Smooth muscle cell (in vitro differentiated cells): ENCODE measurements at regions not wholly inside any gene's neighbourhood (a gene's known extent, or its start where the extent isn't known, plus 50 kb on each side); places are given as distances from the start of the nearest gene placed in this dataset.
"Not testable (repeated sequence)": the region's sequence is repeated elsewhere in the genome, so short reads cannot be mapped to it uniquely, and the experiment has no call there.

Experiments used
- DNase-seq: peaks from one replicate; lab custom pipeline; 2025; ENCODE audit not compliant: unreplicated experiment; lab: John Stamatoyannopoulos, UW
- H2AFZ ChIP-seq: fragments of 200-600 bp; sonication (generic); 2 replicates; pipeline ENCODE4 v1.6.0; 2016; ENCODE audit warnings: antibody characterized with exemption, low read depth, mild to moderate bottlenecking
- H3F3A ChIP-seq: fragments of 200-600 bp; sonication (generic); 2 replicates; pipeline ENCODE4 v1.6.0; 2017; ENCODE audit warnings: antibody characterized with exemption, low read depth
- H3K27ac ChIP-seq: fragments of 200-600 bp; sonication (generic); 2 replicates; pipeline ENCODE4 v1.5.1; 2016; ENCODE audit warnings: low read depth, mild to moderate bottlenecking
- H3K27me3 ChIP-seq: fragments of 200-600 bp; sonication (generic); 2 replicates; pipeline ENCODE4 v1.6.1; 2016; ENCODE audit warnings: low read depth, mild to moderate bottlenecking
- H3K36me3 ChIP-seq: fragments of 200-600 bp; sonication (generic); 2 replicates; pipeline ENCODE4 v1.5.1; 2016; ENCODE audit warnings: low read depth
- H3K4me1 ChIP-seq: fragments of 200-600 bp; sonication (generic); 2 replicates; pipeline ENCODE4 v1.5.1; 2016; ENCODE audit warnings: low read depth
- H3K4me2 ChIP-seq: fragments of 200-600 bp; sonication (generic); 2 replicates; pipeline ENCODE4 v1.6.0; 2016; ENCODE audit warnings: mild to moderate bottlenecking
- H3K4me3 ChIP-seq: fragments of 200-600 bp; sonication (generic); 2 replicates; pipeline ENCODE4 v1.5.1; 2016; ENCODE audit warnings: mild to moderate bottlenecking
- H3K79me2 ChIP-seq: fragments of 200-600 bp; sonication (generic); 2 replicates; pipeline ENCODE4 v1.6.0; 2016; ENCODE audit warnings: low read depth, mild to moderate bottlenecking
- H3K9ac ChIP-seq: fragments of 200-600 bp; sonication (generic); 2 replicates; pipeline ENCODE4 v1.6.0; 2016; ENCODE audit warnings: low read depth
- H3K9me3 ChIP-seq: fragments of 200-600 bp; sonication (generic); replicated peaks from 2 replicates; pipeline ENCODE4 v1.5.1; 2016; ENCODE audit warnings: low read depth
- H4K20me1 ChIP-seq: fragments of 200-600 bp; sonication (generic); 2 replicates; pipeline ENCODE4 v1.6.0; 2016; ENCODE audit warnings: low read depth
- CTCF ChIP-seq: fragments of 200-600 bp; sonication (generic); IDR thresholded peaks from 2 replicates; pipeline ENCODE4 v1.5.1; 2017; ENCODE audit warnings: borderline replicate concordance, mild to moderate bottlenecking, antibody characterized with exemption; ENCODE audit not compliant: insufficient read depth, poor library complexity, severe bottlenecking
- WGBS: methylation state at CpG from one replicate; pipeline ENCODE4 v1.1.7; 2016; ENCODE audit warnings: low lambda C conversion rate; 5-methylcytosine and 5-hydroxymethylcytosine counted together

GRCh38 chr7:156014808-156015207 lies 202.5 kb upstream of the SHH start:
- Histone ChIP-seq H3K36me3 (no peaks in the 10 kb centered on the region), H3K79me2 (no peaks in the 10 kb centered on the region), H4K20me1 (no peaks in the 10 kb centered on the region), H3K4me1 (no peaks in the 10 kb centered on the region), H3F3A (no peaks in the 10 kb centered on the region), H2AFZ (no peak overlapping the region), H3K9me3 (no peaks in the 10 kb centered on the region), H3K4me2 (no peak overlapping the region), H3K4me3 (no peak overlapping the region), H3K27ac (no peak overlapping the region), H3K9ac (no peak overlapping the region), H3K27me3 (no peaks in the 10 kb centered on the region)
- no peak for TF ChIP-seq CTCF
- WGBS = 80% methylated on average over 2 of the region's 2 CpGs
- no peak for DNase-seq

DNA sequence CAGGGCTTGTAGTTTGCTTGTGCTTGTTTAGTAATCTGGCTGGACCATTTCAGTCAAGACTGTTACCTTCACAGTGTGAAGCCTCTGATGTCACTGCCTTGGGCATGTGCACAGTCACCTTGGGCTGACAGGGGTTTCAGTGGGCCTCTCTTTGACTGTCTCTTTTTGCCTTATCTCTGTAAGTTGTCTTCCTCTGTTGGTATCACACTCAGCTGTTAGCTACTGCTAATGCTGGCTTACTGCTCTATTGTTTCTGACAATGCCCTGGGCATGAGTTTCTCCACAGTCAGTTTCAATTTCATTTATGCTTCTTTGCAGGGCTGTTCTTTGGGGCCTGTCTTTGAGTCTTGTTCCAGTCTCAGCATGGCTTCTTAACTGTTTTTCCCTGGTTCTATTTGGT lies 201.9 kb upstream of the SHH start:
- H3K27ac ChIP-seq = no peak overlapping the region
- no peaks in the 10 kb centered on the region for H3F3A ChIP-seq
- H3K79me2 ChIP-seq = no peaks in the 10 kb centered on the region
- H4K20me1 ChIP-seq = no peaks in the 10 kb centered on the region
- DNase-seq = no peak
- H3K9ac ChIP-seq = no peak overlapping the region
- no peaks in the 10 kb centered on the region for H3K9me3 ChIP-seq
- TF ChIP-seq CTCF = no peak
- H2AFZ ChIP-seq = no peak overlapping the region
- H3K27me3 ChIP-seq = no peaks in the 10 kb centered on the region
- no peak overlapping the region for H3K4me2 ChIP-seq
- H3K36me3 ChIP-seq = no peaks in the 10 kb centered on the region
- no peaks in the 10 kb centered on the region for H3K4me1 ChIP-seq
- H3K4me3 ChIP-seq = no peak overlapping the region

GRCh38 chr7:156012412-156012811 lies 200.1 kb upstream of the SHH start:
- Histone ChIP-seq H3K4me1 (no peaks in the 10 kb centered on the region), H3K4me2 (no peak overlapping the region), H3F3A (no peaks in the 10 kb centered on the region), H3K4me3 (no peak overlapping the region), H3K27ac (no peak overlapping the region), H3K9me3 (no peaks in the 10 kb centered on the region), H3K27me3 (no peaks in the 10 kb centered on the region), H3K9ac (no peak overlapping the region), H3K79me2 (no peaks in the 10 kb centered on the region), H4K20me1 (no peaks in the 10 kb centered on the region), H3K36me3 (no peaks in the 10 kb centered on the region), H2AFZ (no peak overlapping the region)
- 99% methylated on average over 3 of the region's 3 CpGs for WGBS
- TF ChIP-seq CTCF = no peak
- DNase-seq = no peak

GRCh38 chr7:156009569-156009968 lies 197.3 kb upstream of the SHH start:
- 74% methylated on average over 1 of the region's 1 CpG for WGBS
- Histone ChIP-seq H3K4me3 (no peak overlapping the region), H3K27me3 (no peaks in the 10 kb centered on the region), H3K4me2 (no peak overlapping the region), H3K4me1 (no peaks in the 10 kb centered on the region), H3K9me3 (no peaks in the 10 kb centered on the region), H3F3A (no peaks in the 10 kb centered on the region), H3K9ac (no peak overlapping the region), H3K27ac (no peak overlapping the region), H3K36me3 (no peaks in the 10 kb centered on the region), H2AFZ (no peak overlapping the region), H4K20me1 (no peaks in the 10 kb centered on the region), H3K79me2 (no peaks in the 10 kb centered on the region)
- no peak for TF ChIP-seq CTCF
- DNase-seq = no peak

GRCh38 chr7:156006876-156007275 lies 194.6 kb upstream of the SHH start:
- not testable (repeated sequence) for DNase-seq, H3K9ac ChIP-seq

More at GRCh38 chr7:156006876-156007275, 194.6 kb upstream of the SHH start:
- H3K4me1 ChIP-seq, H3K36me3 ChIP-seq, H2AFZ ChIP-seq, H3K27ac ChIP-seq, H3K79me2 ChIP-seq, H3K4me2 ChIP-seq, H3K27me3 ChIP-seq, H4K20me1 ChIP-seq, H3K4me3 ChIP-seq, H3K9me3 ChIP-seq, H3F3A ChIP-seq: not testable (repeated sequence)
- WGBS = 97% methylated on average over 11 of the region's 11 CpGs
